GM19351 (cell line): ENCODE measurements at regions not wholly inside any gene's neighbourhood (a gene's known extent, or its start where the extent isn't known, plus 50 kb on each side); places are given as distances from the start of the nearest gene placed in this dataset.
"Not testable (repeated sequence)": the region's sequence is repeated elsewhere in the genome, so short reads cannot be mapped to it uniquely, and the experiment has no call there.

Experiments used
- ATAC-seq: cut with Tn5 transposase; IDR thresholded peaks from one replicate; pipeline ENCODE4 v1.9.1; 2021; ENCODE audit warnings: mild to moderate bottlenecking, moderate library complexity; ENCODE audit not compliant: unreplicated experiment

DNA sequence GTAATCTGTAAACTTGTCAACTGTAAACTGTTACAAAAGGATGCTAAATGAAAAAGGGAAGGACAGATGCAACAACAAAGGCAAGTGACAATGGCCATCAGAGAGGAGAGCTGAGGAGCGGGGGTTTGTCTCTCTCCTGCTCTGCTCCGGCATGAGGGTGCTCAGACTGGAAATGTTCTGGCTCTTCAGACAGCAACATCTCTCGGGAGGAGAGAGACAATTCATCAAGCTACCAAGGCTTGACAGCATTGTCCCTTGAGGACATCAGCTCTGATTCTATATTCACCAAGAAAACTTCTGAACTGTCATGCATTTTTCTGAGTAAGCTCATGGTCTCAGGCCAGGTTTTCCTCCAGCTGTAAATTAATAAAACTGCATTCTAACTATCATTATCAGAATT, 408.2 kb downstream of the IGSF11 start:
- ATAC-seq: no peak

DNA sequence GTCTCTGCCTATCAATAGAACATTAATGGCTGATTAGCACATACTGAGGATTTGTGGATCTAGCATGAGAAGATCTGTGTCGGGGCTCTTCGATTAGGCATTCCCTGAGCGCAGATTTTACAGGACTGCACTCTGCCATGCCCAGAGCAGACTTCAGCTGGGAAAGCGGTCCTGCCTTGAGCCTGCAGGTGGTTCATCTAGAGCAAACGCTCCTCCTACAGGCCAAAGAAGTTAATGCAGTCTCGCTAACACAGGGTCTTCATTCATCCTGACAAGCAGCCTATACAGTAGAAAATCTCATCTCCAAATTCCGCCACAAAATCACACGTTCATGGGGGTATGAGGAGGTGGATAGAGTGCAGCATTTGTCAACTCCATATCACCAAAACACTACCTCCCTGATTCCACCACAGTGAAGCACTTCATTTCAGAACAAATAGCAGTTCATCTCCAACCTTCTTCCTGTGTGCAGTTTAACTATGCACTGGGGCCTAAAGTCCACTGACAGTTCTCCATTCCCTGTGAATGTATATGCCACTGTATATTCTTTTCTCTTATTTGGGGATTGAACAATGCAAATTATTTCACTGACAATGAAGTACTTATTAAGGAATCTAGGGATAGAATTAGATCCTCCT, 405.8 kb downstream of the IGSF11 start:
- peak; percentile 98 for ATAC-seq

DNA sequence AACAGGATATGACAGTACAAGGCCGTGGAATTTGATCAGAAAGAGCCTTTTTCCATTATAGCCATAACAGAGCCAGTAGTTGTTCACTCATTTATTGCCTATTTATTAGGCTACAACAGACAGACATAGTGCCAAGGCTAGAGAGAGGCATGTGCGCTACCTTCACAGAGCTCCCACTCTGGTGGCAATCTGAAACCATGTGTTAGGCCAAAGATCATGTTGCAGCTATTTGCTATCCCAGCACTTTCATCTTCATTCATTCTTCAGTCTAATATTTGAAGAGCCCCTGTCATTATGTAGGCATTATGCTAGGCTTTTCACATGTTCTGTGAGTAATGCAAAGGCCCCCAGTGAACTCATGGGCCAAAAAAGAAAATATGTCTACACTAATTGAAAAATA, 404.8 kb downstream of the IGSF11 start:
- no peak for ATAC-seq

DNA sequence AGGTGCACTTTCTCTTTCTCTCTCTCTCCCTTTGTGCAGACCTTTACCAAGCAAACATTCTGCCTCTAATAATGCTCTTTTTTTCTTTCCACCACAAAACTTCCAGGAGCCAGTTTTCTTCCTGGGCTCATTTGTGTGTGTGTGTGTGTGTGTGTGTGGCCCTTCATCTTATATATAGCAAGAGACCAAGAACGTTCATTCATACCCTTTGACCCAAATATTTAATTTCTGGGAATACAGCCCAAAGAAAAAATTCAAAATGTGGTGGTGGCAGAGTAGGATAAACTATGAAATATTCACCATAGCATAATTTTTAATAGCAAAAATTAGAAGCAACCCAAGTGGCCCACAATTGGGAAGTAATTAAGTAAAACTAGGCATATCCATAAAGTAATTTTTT, 398.9 kb downstream of the IGSF11 start:
- ATAC-seq: no peak

DNA sequence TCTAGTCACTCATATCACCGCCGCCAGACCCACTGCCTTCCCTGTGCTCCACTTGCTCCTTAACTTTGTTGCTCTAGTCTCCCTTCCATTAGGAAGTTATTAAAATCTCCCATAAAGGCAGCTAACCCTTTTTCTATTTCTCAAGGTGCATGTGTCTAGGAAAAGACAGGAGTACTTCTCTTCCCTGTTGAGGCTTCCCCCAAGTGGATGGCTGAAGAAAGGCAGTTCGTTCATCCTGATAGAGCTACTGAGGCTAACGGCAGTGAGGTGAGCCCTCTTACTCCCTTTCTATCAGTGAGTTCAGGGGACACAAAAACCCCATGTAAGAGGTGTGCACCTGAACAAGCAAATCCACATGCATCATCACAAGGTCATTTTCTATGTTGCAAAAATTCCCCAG, 397.8 kb downstream of the IGSF11 start:
- ATAC-seq: peak; percentile 37

DNA sequence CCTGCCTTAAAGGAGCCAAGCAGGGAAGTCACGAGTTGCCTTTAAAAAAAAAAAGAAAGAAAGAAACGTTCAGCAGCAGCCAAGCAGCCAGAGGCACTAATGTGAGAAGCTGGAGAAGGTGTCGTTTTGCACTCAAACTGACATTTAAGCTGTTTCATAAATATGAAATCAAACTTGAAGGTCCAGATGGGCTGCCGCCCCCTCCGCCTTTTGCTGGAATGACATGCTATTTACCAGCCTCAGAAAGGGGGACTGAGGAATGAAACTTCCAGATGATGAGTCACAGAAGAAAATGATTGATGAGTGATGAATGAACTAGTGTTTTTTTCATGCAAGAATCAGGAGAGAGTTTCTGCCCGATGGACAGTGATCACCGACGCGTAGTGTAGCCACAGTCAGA, 396.8 kb downstream of the IGSF11 start:
- ATAC-seq: no peak

DNA sequence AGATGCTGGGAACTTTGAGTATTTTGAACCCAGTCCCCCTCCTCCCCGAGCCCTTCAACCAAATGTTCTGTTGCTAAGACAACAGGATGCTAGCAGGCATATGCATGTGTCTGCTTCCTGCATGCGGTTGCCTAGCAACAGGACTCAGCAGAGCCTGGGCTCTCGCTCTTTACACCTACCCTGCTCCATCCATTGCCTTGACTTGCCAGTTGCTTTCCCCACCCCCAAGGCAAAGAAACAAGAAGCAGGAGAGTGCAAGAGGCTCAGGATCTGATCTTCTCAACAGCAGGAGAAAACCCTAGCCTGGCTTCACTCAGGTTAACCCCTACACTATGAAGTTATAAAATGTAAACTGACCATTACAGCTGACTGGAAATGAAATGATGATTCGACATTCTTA, 393.0 kb downstream of the IGSF11 start:
- peak; percentile 93 for ATAC-seq

DNA sequence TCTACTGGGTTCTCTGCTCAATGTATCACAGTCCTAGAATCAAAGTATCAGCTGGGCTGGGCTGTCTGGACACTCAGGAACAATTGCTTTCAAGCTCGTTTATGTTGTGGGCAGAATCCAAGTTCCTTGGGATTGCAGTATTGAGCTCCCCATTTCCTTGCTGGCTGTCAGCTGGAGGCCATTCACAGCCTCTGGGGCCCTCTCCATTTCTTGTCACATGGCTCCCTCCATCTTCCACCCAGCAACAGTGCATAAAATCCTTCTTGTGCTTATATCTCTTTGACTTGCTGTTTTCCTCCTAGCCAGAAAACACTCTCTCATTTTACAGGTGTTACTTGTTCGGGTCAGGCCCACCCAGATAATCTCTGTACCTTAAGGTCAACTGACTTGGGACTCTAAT, 363.5 kb downstream of the IGSF11 start:
- no peak for ATAC-seq

- no peak for ATAC-seq
These were observed 359.3 kb downstream of the IGSF11 start for GRCh38 chr3:118675305-118675704.

DNA sequence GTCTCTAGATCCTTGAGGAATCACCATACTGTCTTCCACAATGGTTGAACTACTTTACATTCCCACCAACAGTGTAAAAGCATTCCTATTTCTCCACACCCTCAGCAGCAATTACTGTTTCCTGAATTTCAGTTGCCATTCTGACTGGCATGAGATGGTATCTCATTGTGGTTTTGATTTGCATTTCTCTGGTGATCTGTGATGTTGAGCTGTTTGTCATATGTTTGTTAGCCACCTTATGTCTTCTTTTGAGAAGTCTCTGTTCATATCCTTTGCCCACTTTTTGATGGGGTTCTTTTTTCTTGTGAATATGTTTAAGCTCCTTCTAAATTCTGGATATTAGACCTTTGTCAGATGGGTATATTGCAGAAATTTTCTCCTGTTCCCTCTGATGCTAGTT, 356.0 kb downstream of the IGSF11 start:
- ATAC-seq: not testable (repeated sequence)

DNA sequence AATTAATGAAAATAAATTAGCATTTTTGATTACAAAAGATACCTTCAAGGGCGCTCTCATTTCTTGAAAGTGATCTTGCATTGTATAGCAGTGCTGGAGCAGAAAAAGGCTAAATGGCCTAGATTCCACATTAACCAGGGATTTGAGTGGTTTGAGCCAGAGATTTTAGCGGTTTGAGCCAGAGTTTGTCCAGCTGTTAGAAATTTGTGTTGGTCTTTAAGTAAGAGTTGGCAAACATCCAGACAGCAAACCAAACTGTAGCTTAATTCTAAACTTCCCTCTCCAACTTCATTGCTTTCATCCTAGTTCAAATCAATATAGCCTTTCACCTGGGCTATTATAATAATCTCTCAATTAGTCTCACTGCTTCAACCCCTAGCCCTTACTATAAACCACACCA, 351.7 kb downstream of the IGSF11 start:
- no peak for ATAC-seq

GRCh38 chr3:118683636-118684035, 351.0 kb downstream of the IGSF11 start:
- ATAC-seq: no peak

DNA sequence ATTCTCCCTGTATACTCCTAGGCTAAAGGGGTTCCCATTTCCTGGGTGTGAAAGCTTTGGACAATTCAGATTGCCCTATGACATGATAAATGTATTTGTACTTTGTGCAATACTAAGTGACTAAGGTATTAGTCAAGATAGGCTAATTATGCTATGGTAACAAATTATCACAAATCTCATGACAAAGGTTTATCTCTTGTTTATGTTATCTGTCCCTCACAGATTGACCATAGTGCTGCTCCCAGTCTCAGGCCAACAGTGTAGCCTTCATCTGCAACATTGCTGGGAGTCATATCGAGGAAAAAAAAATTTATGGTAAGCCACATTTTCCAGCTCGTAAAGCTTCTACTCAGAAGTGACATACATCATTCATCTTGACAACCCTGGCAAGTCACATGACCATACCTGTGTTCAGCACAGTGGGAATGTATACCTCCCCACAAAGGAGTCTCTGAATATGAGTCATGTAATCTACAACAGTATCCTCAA, 346.2 kb downstream of the IGSF11 start:
- no peak for ATAC-seq

GRCh38 chr3:118692416-118692815, 342.2 kb downstream of the IGSF11 start:
- ATAC-seq: no peak

GRCh38 chr3:118705487-118706219, 329.0 kb downstream of the IGSF11 start:
- ATAC-seq: no peak

GRCh38 chr3:118707991-118708390, 326.7 kb downstream of the IGSF11 start:
- ATAC-seq: no peak

- ATAC-seq: no peak
These were observed 324.1 kb downstream of the IGSF11 start for GRCh38 chr3:118710532-118710931.

GRCh38 chr3:118713502-118714207, 321.0 kb downstream of the IGSF11 start:
- ATAC-seq: no peak

DNA sequence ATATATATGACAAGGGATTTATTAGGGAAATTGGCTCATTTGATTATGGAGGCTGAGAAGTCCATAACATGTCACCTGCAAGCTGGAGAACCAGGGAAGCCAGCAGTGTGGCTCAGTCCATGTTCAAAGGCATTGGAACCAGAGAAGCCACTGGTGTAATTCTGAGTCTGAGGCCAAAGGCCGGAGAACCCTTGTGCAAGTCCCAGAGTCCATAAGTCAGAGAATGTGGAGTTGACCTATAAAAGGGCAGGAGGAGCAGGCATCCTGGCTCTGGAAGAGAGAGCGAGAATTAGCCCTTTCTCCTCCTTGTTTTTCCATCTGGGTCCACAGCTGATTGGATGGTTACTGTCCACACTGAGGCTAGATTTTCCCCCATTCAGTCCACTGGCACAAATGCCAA, 319.8 kb downstream of the IGSF11 start:
- no peak for ATAC-seq

- ATAC-seq: no peak
These were observed 305.1 kb downstream of the IGSF11 start for GRCh38 chr3:118729546-118729945.

GRCh38 chr3:118734664-118735063, 300.0 kb downstream of the IGSF11 start:
- no peak for ATAC-seq

DNA sequence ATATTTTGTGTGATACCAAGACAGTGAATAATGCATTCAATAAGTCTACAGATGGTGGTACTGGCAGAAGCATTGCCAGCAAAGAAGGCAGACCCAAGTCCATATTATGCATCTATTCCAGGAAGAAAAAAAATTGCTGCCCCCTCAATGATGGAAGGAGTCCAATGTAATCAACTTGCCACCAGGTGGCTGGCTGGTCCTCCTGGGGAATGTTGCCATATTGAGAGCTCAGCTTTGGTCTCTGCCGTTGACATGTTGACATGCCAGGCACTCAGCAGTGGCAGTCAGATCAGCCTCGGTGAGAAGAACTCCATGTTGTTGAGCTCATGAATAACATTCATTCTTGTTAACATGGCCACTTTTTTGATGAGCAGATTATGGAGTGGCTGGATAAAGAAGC, 298.5 kb downstream of the IGSF11 start:
- no peak for ATAC-seq
